GM12801 (cell line): ENCODE measurements at regions not wholly inside any gene's neighbourhood (a gene's known extent, or its start where the extent isn't known, plus 50 kb on each side); places are given as distances from the start of the nearest gene placed in this dataset.

Experiments
- CTCF ChIP-seq: IDR thresholded peaks from one replicate; pipeline ENCODE4 v1.5.1; 2011; ENCODE audit warnings: control low read depth; ENCODE audit not compliant: insufficient read length; ENCODE audit errors: extremely low read depth

GRCh38 chr13:73661687-73662425, 472.3 kb downstream of the KLF12 start:
- TF ChIP-seq CTCF = no peak

- TF ChIP-seq CTCF = no peak
These were observed 473.1 kb downstream of the KLF12 start for GRCh38 chr13:73661066-73661465.

- TF ChIP-seq CTCF = no peak
These were observed 475.6 kb downstream of the KLF12 start for GRCh38 chr13:73658639-73659038.

- no peak for TF ChIP-seq CTCF
These were observed 476.2 kb downstream of the KLF12 start for GRCh38 chr13:73657821-73658540.

- TF ChIP-seq CTCF = no peak
These were observed 477.3 kb downstream of the KLF12 start for GRCh38 chr13:73656863-73657262.

- no peak for TF ChIP-seq CTCF
These were observed 480.5 kb downstream of the KLF12 start for GRCh38 chr13:73653688-73654087.

GRCh38 chr13:73647417-73647816, 486.8 kb downstream of the KLF12 start:
- no peak for TF ChIP-seq CTCF
